GM18873 (cell line): ENCODE measurements at regions not wholly inside any gene's neighbourhood (a gene's known extent, or its start where the extent isn't known, plus 50 kb on each side); places are given as distances from the start of the nearest gene placed in this dataset.

ENCODE experiments used
- ATAC-seq: cut with Tn5 transposase; IDR thresholded peaks from one replicate; pipeline ENCODE4 v1.9.1; 2021; ENCODE audit warnings: mild to moderate bottlenecking, moderate library complexity, moderate number of reproducible peaks; ENCODE audit not compliant: unreplicated experiment, low FRiP score

- ATAC-seq, result no peak
Observed at GRCh38 chr2:186068139-186068801, 329.7 kb downstream of the FSIP2 start.

GRCh38 chr2:186069676-186070075 lies 331.1 kb downstream of the FSIP2 start:
- no peak for ATAC-seq

- ATAC-seq, result no peak
Observed at GRCh38 chr2:186085226-186085625, 346.6 kb downstream of the FSIP2 start.

GRCh38 chr2:186093174-186093573 lies 354.6 kb downstream of the FSIP2 start:
- no peak for ATAC-seq

DNA sequence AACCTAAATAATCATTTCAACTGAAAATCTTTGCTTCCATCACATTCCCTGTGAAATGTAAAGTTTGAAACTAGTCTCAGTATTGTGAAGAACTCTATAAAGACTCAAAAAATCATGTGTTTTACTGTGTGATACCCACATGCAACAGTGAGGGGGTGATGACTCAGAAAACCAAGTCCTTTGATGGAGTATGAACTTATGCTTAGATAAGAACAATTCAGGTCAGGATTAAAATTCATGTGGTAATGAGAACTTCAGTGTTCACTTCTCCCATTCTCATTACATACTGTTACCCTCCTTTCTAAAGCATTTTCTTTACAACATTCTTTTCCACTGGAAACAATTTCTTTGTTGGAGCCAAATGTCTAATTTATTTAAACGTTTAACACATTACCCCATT lies 360.2 kb downstream of the FSIP2 start:
- no peak for ATAC-seq

DNA sequence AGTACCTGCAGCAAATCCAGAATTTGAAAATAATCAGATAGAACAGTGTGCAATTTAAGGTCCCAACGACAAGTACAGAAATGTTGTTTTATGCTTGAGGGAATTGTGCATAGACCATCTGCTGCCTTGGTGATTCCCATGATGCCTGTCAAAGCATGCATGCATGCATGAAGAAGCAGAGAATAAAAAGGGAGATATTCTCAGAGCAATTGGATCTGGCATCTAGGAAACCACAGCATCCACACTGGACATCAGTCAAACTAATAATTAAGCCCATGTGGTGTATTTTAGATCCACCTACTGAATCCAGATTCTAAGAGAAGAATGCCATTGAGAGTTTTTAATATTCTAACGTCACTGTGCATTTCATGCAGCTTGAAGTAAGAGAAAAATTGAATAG lies 361.2 kb downstream of the FSIP2 start:
- ATAC-seq, result no peak

- ATAC-seq, result no peak
Observed at GRCh38 chr2:186100636-186101035, 362.0 kb downstream of the FSIP2 start.

- no peak for ATAC-seq
Observed at GRCh38 chr2:186101616-186102015, 363.0 kb downstream of the FSIP2 start.

DNA sequence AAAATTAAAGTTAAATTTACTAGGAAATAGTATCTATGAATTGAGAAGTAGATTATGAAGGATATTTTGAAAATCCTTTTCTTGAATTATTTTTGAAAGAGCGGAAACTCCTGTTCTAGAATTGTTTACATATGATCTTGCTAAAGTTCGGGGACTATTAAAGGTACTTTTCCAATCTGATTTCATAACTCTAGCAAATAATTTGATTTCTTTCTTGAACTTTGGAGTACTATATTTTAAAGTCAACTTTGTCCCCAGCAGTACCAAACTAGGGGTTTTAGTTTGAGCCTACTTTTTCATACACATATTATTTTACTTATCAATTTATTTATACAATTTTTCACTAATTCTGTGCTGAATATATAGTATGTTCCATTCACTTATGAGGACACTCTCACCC lies 364.7 kb downstream of the FSIP2 start:
- no peak for ATAC-seq

GRCh38 chr2:186105016-186105724 lies 366.6 kb downstream of the FSIP2 start:
- no peak for ATAC-seq

DNA sequence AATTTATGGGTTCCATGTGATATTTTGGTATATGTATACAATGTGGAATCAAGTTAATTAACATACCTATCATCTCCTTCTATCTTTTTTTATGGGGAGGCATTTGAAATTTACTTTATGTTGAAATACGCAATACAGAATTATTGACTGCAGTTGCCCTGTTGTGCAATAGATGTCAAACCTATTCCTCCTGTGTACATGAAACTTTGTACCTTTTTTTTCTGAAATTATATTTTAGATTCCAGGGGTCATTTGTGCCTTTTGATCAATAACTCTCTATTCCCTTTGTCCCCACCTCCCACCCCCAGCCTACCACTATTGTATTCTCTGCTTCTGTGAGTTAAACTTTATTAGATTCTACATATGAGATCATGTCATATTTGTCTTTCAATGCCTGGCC lies 369.9 kb downstream of the FSIP2 start:
- ATAC-seq, result no peak

DNA sequence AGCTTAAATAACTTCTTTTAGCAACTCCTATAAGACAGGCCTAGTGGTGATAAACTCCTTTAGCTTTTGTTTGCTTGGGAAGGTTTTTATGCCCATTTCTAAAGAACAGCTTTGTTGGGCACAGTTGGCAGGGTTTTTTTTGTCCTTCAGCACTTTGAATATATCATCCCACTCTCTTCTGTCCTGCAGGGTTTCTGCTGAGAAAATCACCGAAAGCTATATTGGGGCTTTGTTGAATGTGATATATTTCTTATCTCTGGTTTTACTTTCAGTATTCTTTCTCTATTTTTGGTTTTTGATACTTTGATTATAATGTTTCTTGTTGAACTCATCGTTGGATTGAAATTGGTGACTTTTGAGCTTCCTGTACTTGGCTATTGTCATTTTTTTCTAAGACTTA lies 372.8 kb upstream of the ZC3H15 start:
- ATAC-seq, result no peak

DNA sequence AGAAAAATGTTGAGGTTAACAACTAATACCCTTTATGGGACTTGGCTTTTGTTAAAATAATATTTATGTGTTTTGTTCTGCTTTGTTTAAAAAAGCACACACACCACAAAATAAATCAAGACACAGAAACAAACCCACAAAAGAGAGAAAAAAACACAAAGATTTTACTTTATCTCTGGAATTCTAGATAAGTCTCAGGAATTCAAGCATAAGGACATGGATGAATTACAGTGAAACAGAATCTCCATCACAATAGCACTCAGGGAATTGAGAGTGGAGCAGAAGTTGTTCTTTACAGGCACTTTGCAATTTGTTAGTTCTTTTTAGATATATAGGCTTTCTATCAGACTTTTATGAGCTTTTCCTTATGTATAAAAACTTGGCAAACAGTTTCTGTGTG lies 360.9 kb upstream of the ZC3H15 start:
- ATAC-seq, result no peak

- ATAC-seq, result no peak
Observed at GRCh38 chr2:186125625-186126024, 360.4 kb upstream of the ZC3H15 start.

DNA sequence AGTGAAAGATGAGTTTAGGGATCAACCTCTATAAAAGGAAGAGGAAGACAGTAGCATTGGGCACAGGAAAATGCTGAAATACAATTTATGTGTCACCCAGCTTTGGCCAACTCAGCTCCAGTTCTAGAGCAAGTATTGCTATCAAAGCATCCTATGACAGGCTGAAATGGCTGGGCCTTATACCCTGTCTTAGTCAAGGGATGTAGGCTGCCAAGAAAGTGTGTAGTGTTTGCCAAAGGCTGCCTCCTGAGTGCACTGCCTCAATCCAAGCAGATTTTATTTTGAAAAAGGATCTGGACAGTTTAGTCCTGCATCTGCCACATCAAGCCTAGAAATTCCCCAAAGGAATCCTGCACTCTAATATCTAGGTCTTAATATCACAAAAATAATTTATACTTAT lies 359.9 kb upstream of the ZC3H15 start:
- ATAC-seq, result no peak

GRCh38 chr2:186129767-186130581 lies 356.1 kb upstream of the ZC3H15 start:
- no peak for ATAC-seq

DNA sequence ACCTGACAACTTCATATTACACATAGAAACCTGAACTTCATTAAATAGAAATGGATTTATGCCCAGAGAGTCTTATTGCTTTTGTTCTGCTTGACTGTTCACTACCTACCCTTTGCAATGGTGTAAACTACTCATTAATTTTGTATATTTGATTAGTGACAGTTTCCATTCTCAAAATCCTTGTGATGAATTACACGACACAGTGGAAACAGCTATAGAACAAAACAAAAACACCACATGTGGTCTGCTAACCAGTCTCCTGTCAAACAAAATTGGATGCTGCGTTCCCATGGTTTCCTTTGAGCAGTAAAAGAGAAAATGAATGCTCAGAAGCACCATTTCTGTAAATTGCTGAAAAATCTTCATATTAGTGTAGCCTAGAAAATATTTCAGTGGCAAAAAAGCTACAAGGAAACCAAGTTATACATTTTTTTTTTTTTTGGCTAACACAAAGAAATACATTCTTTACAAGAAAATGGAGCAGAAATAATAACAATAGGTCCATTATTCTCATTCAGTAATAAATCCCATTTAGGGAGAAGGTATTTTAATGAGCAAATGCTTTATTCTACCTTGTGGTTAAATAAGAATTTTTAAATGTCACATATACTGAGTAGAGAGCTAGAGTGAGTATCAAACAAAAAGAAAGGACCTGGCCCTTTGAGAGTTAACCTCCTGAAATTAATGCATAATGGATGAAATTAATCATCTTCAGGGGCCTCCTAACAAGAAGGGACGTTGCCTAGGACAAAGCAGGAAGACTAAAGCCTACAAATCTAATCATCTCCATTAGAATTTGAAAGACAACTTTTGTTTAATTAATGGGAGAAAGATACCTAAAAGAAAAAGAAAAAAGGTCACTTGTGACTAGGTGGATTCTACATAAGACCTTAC lies 355.1 kb upstream of the ZC3H15 start:
- ATAC-seq, result no peak

GRCh38 chr2:186135686-186136085 lies 350.4 kb upstream of the ZC3H15 start:
- ATAC-seq, result no peak

GRCh38 chr2:186136860-186137259 lies 349.2 kb upstream of the ZC3H15 start:
- ATAC-seq, result no peak

DNA sequence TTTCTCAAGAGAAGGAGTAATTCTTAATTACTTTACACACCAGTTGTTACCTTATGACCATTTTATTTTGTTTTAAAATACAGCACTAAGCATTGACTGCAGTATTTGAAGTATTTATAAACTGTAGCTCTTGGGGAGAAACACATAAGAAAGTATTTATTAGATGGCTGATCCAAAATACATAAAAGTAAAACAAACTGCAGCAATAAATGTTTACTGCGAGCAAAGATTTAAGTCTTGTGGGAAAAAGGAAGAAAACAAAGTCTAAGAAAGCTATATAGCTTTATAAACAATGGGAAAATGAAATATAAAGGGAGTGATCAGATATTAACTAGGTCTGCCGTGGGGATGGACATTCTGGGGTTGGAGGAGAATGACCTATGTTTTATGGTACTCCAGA lies 347.2 kb upstream of the ZC3H15 start:
- no peak for ATAC-seq

- no peak for ATAC-seq
Observed at GRCh38 chr2:186159101-186159500, 327.0 kb upstream of the ZC3H15 start.
